ENCODE measurements at regions not wholly inside any gene's neighbourhood (a gene's known extent, or its start where the extent isn't known, plus 50 kb on each side); places are given as distances from the start of the nearest gene placed in this dataset.

GRCh38 chr12:64946132-64946829 is 121.8 kb downstream of the TBC1D30 start:
- no TSS peak for BruUV-seq (replicated peaks)
- H3K36me3 ChIP-seq (ENCODE audit: control insufficient read depth, insufficient read depth, low read length), result no peaks in the 10 kb centered on the region
- WGBS (ENCODE audit: insufficient coverage, low coverage, missing lambda C conversion rate), result 0% methylated on average over 5 of the region's 5 CpGs
- TF ChIP-seq CBX5 (IDR thresholded peaks at IDR 0.05; ENCODE audit: borderline replicate concordance, low read depth), result no peak
- TF ChIP-seq, protein P1, sequence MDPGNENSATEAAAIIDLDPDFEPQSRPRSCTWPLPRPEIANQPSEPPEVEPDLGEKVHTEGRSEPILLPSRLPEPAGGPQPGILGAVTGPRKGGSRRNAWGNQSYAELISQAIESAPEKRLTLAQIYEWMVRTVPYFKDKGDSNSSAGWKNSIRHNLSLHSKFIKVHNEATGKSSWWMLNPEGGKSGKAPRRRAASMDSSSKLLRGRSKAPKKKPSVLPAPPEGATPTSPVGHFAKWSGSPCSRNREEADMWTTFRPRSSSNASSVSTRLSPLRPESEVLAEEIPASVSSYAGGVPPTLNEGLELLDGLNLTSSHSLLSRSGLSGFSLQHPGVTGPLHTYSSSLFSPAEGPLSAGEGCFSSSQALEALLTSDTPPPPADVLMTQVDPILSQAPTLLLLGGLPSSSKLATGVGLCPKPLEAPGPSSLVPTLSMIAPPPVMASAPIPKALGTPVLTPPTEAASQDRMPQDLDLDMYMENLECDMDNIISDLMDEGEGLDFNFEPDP (CRISPR knock-in tag; IDR thresholded peaks at IDR 0.05), result no peak
- no peak overlapping the region for H3K4me3 ChIP-seq
- no peaks in the 10 kb centered on the region for H3K9me1 ChIP-seq (ENCODE audit: control insufficient read depth, insufficient read depth, low read length)
- no peak for ATAC-seq
- H3K9ac ChIP-seq (ENCODE audit: insufficient read depth in 1 of 2, low read depth in 2 of 2, low read length in 2 of 2), result no peak overlapping the region
- H3K79me2 ChIP-seq (ENCODE audit: control insufficient read depth, insufficient read depth, low read length), result no peaks in the 10 kb centered on the region
- CTCF ChIA-PET (ENCODE audit: low intra/inter-chr PET ratio), result no interaction called here
- H3K4me1 ChIP-seq (replicated peaks in 1 of 2; ENCODE audit: control insufficient read depth in 2 of 2, insufficient read depth in 2 of 2, low read length in 2 of 2), result no peaks in the 10 kb centered on the region
- H3K27ac ChIP-seq (ENCODE audit: extremely low read depth, low read depth, low read length), result no peak overlapping the region
- FAIRE-seq, result no peak
- H3K4me2 ChIP-seq (ENCODE audit: insufficient read depth, low read length), result no peak overlapping the region
- POLR2A ChIA-PET, result no interaction called here
- no peak overlapping the region for H2AFZ ChIP-seq (ENCODE audit: low read depth, low read length)
- no peaks in the 10 kb centered on the region for H3K9me3 ChIP-seq (replicated peaks; ENCODE audit: control insufficient read depth, insufficient read depth, low read depth, low read length)
- H3K27me3 ChIP-seq (ENCODE audit: control insufficient read depth in 2 of 2, insufficient read depth in 2 of 2, low read length in 2 of 2), result peaks cover 0 to 11% of the 10 kb centered on the region in 2 experiments; a peak in 2 of 5 replicates
- H4K20me1 ChIP-seq (replicated peaks; ENCODE audit: control insufficient read depth, insufficient read depth, low read length), result no peaks in the 10 kb centered on the region
- intact Hi-C loops (cut with micrococcal nuclease), result no loop called here
- in situ Hi-C loops (cut with MboI), result no loop called here
- no peak for DNase-seq (ENCODE audit: extremely low read depth in 1 of 4, low spot score in 3 of 4)

DNA sequence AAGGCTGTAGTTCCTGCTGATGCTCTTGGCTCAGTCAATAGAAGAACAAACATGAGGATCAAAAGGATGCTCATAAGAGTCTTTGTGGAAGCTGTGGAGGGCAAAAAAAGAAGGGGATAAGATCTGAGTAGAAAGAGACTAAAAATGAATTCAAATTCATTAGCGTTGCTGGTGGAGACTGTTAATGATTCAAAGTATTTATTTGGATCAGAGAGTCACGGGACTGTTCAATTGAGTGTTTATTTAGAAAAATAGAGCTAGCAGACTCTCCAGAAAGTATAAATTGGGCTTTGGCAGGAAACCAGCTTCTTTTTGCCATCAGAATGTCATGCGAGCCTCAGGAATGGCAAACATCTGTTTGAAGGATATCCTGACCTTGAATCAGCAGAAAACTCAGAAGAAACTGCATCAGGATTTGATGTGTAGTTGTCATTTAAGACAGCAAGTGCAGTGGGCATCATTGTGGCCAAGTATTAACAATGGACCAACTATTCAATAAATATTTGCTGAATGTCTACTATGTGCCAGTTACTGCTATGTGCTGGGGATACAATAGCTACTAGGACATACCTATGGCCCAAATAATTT is 126.4 kb downstream of the TBC1D30 start:
- Histone ChIP-seq H3K27me3 (ENCODE audit: control insufficient read depth in 2 of 2, insufficient read depth in 2 of 2, low read length in 2 of 2) (no peaks in the 10 kb centered on the region), H3K27ac (ENCODE audit: extremely low read depth, low read depth, low read length) (no peak overlapping the region), H3K36me3 (ENCODE audit: control insufficient read depth, insufficient read depth, low read length) (no peaks in the 10 kb centered on the region), H3K4me2 (ENCODE audit: insufficient read depth, low read length) (no peak overlapping the region), H3K4me3 (no peak overlapping the region), H3K9me3 (replicated peaks; ENCODE audit: control insufficient read depth, insufficient read depth, low read depth, low read length) (no peaks in the 10 kb centered on the region), H3K4me1 (replicated peaks in 1 of 2; ENCODE audit: control insufficient read depth in 2 of 2, insufficient read depth in 2 of 2, low read length in 2 of 2) (no peaks in the 10 kb centered on the region), H2AFZ (ENCODE audit: low read depth, low read length) (no peak overlapping the region), H3K79me2 (ENCODE audit: control insufficient read depth, insufficient read depth, low read length) (no peaks in the 10 kb centered on the region), H4K20me1 (replicated peaks; ENCODE audit: control insufficient read depth, insufficient read depth, low read length) (no peaks in the 10 kb centered on the region), H3K9me1 (ENCODE audit: control insufficient read depth, insufficient read depth, low read length) (no peaks in the 10 kb centered on the region), H3K9ac (ENCODE audit: insufficient read depth in 1 of 2, low read depth in 2 of 2, low read length in 2 of 2) (no peak overlapping the region)
- CTCF ChIA-PET (ENCODE audit: low intra/inter-chr PET ratio), result no interaction called here
- FAIRE-seq, result no peak
- intact Hi-C loops (cut with micrococcal nuclease) (no loop called here), in situ Hi-C loops (cut with MboI) (no loop called here)
- 2% methylated on average over 3 of the region's 3 CpGs for WGBS (ENCODE audit: insufficient coverage, low coverage, missing lambda C conversion rate)
- POLR2A ChIA-PET, result interaction anchor here (0.6 to 1.6 kb wide), 3 partner anchors 10 to 141 kb away, joined by 3 to 4 read pairs (median 3); no protein-coding TSS in a partner anchor
- no peak for ATAC-seq
- no peak for DNase-seq (ENCODE audit: extremely low read depth in 1 of 4, low spot score in 3 of 4)
- no TSS peak for BruUV-seq (replicated peaks)
- TF ChIP-seq, protein P2, sequence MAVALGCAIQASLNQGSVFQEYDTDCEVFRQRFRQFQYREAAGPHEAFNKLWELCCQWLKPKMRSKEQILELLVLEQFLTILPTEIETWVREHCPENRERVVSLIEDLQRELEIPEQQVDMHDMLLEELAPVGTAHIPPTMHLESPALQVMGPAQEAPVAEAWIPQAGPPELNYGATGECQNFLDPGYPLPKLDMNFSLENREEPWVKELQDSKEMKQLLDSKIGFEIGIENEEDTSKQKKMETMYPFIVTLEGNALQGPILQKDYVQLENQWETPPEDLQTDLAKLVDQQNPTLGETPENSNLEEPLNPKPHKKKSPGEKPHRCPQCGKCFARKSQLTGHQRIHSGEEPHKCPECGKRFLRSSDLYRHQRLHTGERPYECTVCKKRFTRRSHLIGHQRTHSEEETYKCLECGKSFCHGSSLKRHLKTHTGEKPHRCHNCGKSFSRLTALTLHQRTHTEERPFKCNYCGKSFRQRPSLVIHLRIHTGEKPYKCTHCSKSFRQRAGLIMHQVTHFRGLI (CRISPR knock-in tag; IDR thresholded peaks at IDR 0.05), result no peak
- TF ChIP-seq ZNF395 (CRISPR knock-in tag; IDR thresholded peaks at IDR 0.05) (no peak), NR2F6 (CRISPR knock-in tag; IDR thresholded peaks at IDR 0.05) (no peak), BRCA1 (IDR thresholded peaks at IDR 0.05) (no peak), BRCA1 (CRISPR knock-in tag; IDR thresholded peaks at IDR 0.05) (no peak), SAP30 (IDR thresholded peaks at IDR 0.05; ENCODE audit: borderline replicate concordance, insufficient read depth, low read depth, low read length, poor library complexity, severe bottlenecking) (no peak)

Data from K562 (cell line).